Natural killer cell (primary cell): ENCODE measurements at regions not wholly inside any gene's neighbourhood (a gene's known extent, or its start where the extent isn't known, plus 50 kb on each side); places are given as distances from the start of the nearest gene placed in this dataset.

Experiments
- ATAC-seq, 3 donors: fragments of 150-1000 bp in 2 of 3; fragments of 200-7000 bp in 1 of 3; cut with Tn5 transposase; 1 replicate in 1 of 3; 2 replicates in 2 of 3; pipeline ENCODE4 v1.10.0; 2021; ENCODE audit warnings: mild to moderate bottlenecking in 2 of 3, moderate library complexity in 2 of 3
- DNase-seq, 2 donors: peaks; one replicate each; pipeline versions ENCODE4 v3.0.0 to v3.0.0-alpha.2; 2013 to 2021; ENCODE audit warnings: mixed read lengths in 1 of 2
- H3K27ac ChIP-seq: one replicate; pipeline ENCODE4 v1.5.1; 2013; ENCODE audit warnings: mild to moderate bottlenecking, low read length
- H3K27me3 ChIP-seq: one replicate; pipeline ENCODE4 v1.6.1; 2013; ENCODE audit warnings: low read length; ENCODE audit not compliant: control insufficient read depth, insufficient read depth
- H3K36me3 ChIP-seq: one replicate; pipeline ENCODE4 v1.6.1; 2013; ENCODE audit warnings: low read length; ENCODE audit not compliant: control insufficient read depth, insufficient read depth
- H3K4me1 ChIP-seq: one replicate; pipeline ENCODE4 v1.6.1; 2013; ENCODE audit warnings: low read length; ENCODE audit not compliant: control insufficient read depth, insufficient read depth
- H3K4me3 ChIP-seq: one replicate; pipeline ENCODE4 v1.5.1; 2013; ENCODE audit warnings: low read length
- H3K9me3 ChIP-seq: one replicate; pipeline ENCODE4 v1.6.1; 2013; ENCODE audit warnings: low read length; ENCODE audit not compliant: control insufficient read depth, insufficient read depth
- H3K27ac Mint-ChIP-seq, 2 donors: one replicate each; pipeline ENCODE4 v1.8.0; 2022; ENCODE audit warnings: mild to moderate bottlenecking in 2 of 2, mixed read lengths in 2 of 2, moderate library complexity in 1 of 2
- H3K27me3 Mint-ChIP-seq, 2 donors: one replicate each; pipeline ENCODE4 v1.8.0; 2022; ENCODE audit warnings: low read depth in 2 of 2, mixed read lengths in 2 of 2
- H3K36me3 Mint-ChIP-seq: one replicate; pipeline ENCODE4 v1.8.0; 2022; ENCODE audit warnings: mixed read lengths
- H3K4me1 Mint-ChIP-seq, 2 donors: one replicate each; pipeline ENCODE4 v1.8.0; 2022; ENCODE audit warnings: mixed read lengths in 2 of 2
- H3K4me3 Mint-ChIP-seq: one replicate; pipeline ENCODE4 v1.8.0; 2022; ENCODE audit warnings: mild to moderate bottlenecking, moderate library complexity, mixed read lengths
- H3K9me3 Mint-ChIP-seq, 2 donors: one replicate each; pipeline ENCODE4 v1.8.0; 2022; ENCODE audit warnings: mixed read lengths in 2 of 2
- CTCF ChIP-seq: fragments of 200-600 bp; IDR thresholded peaks from one replicate; pipeline ENCODE4 v1.8.0; 2022; ENCODE audit warnings: antibody characterized with exemption
- WGBS: methylation state at CpG from one replicate; pipeline ENCODE4 v1.1.7; 2013; ENCODE audit warnings: missing lambda C conversion rate; ENCODE audit not compliant: insufficient coverage; 5-methylcytosine and 5-hydroxymethylcytosine counted together
- intact Hi-C: fragments of 100-400 bp; cut with micrococcal nuclease; formaldehyde crosslinking; loops from one replicate; pipeline ENCODE4 v1.14.2; 2022

GRCh38 chr11:134562941-134563471 lies 151.0 kb upstream of the B3GAT1 start:
- peaks cover 10% of the 10 kb centered on the region for H3K4me1 ChIP-seq
- H3K27me3 ChIP-seq: no peaks in the 10 kb centered on the region
- Mint-ChIP-seq H3K27me3 (peaks cover 7 to 10% of the 10 kb centered on the region in 2 donors), H3K9me3 (no peaks in the 10 kb centered on the region), H3K4me1 (peaks cover 0 to 15% of the 10 kb centered on the region in 2 donors), H3K27ac (no peak overlapping the region), H3K36me3 (no peaks in the 10 kb centered on the region), H3K4me3 (no peak overlapping the region)
- H3K27ac ChIP-seq: no peak overlapping the region
- no peak overlapping the region for H3K4me3 ChIP-seq
- ATAC-seq (no peak), DNase-seq (no peak)
- H3K36me3 ChIP-seq: no peaks in the 10 kb centered on the region
- intact Hi-C loops: no loop called here
- no peaks in the 10 kb centered on the region for H3K9me3 ChIP-seq
- WGBS: 70% methylated on average over 7 of the region's 7 CpGs
- no peak for TF ChIP-seq CTCF

- Histone ChIP-seq H3K27ac (no peak overlapping the region), H3K27me3 (no peaks in the 10 kb centered on the region), H3K4me3 (no peak overlapping the region), H3K4me1 (peaks cover 10% of the 10 kb centered on the region), H3K36me3 (no peaks in the 10 kb centered on the region), H3K9me3 (no peaks in the 10 kb centered on the region)
- no peak for ATAC-seq
- no peaks in the 10 kb centered on the region for H3K36me3 Mint-ChIP-seq
- intact Hi-C loops: no loop called here
- no peak for TF ChIP-seq CTCF
- H3K27ac Mint-ChIP-seq: no peak overlapping the region
- peaks cover 0 to 15% of the 10 kb centered on the region in 2 donors for H3K4me1 Mint-ChIP-seq
- no peak for DNase-seq
- WGBS: 85% methylated on average over 4 of the region's 4 CpGs
- H3K27me3 Mint-ChIP-seq: peaks cover 10 to 13% of the 10 kb centered on the region in 2 donors
- H3K9me3 Mint-ChIP-seq: no peaks in the 10 kb centered on the region
- H3K4me3 Mint-ChIP-seq: no peak overlapping the region
Observed at GRCh38 chr11:134562196-134562595, 150.2 kb upstream of the B3GAT1 start.

DNA sequence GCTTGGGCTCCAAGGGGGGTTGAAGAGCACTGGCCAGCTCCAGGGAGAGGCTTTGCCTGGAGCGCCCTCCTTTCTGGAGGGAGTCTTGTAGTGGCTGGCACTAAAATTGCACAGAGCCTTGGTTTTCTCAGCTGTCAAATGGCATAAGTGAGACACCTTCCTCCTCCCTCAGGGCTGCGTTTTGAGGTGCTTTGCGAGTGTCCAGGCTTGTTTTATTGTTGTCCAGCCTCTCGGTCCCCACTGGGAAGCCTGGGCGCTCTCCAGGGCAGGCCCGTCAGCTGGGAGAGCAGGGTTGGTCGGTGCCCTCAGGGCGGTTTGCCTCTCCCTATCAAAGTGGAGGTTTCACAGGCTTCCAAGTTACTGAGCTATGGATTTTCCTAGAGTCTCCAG lies 149.3 kb upstream of the B3GAT1 start:
- H3K36me3 Mint-ChIP-seq: no peaks in the 10 kb centered on the region
- ATAC-seq (no peak), DNase-seq (no peak)
- Histone ChIP-seq H3K4me3 (no peak overlapping the region), H3K4me1 (peaks cover 10% of the 10 kb centered on the region), H3K27me3 (no peaks in the 10 kb centered on the region), H3K36me3 (no peaks in the 10 kb centered on the region), H3K27ac (no peak overlapping the region), H3K9me3 (no peaks in the 10 kb centered on the region)
- no peak for TF ChIP-seq CTCF
- H3K27ac Mint-ChIP-seq: no peak overlapping the region
- no peaks in the 10 kb centered on the region for H3K9me3 Mint-ChIP-seq
- H3K27me3 Mint-ChIP-seq: peaks cover 10 to 13% of the 10 kb centered on the region in 2 donors
- intact Hi-C loops: no loop called here
- peaks cover 0 to 15% of the 10 kb centered on the region in 2 donors for H3K4me1 Mint-ChIP-seq
- 89% methylated on average over 8 of the region's 8 CpGs for WGBS
- no peak overlapping the region for H3K4me3 Mint-ChIP-seq
